Esophagus muscularis mucosa (tissue), 4 donors: ENCODE measurements at regions not wholly inside any gene's neighbourhood (a gene's known extent, or its start where the extent isn't known, plus 50 kb on each side); places are given as distances from the start of the nearest gene placed in this dataset.

ENCODE experiments used
- DNase-seq: peaks from one replicate; pipeline ENCODE4 v3.0.0-alpha.2; 2017; ENCODE audit errors: extremely low spot score
- H3K27ac ChIP-seq, 4 donors: fragments of 200-600 bp; sonication (generic); replicated peaks in 1 of 4; 1 replicate in 3 of 4; 2 replicates in 1 of 4; pipeline ENCODE4 v1.5.1; 2016 to 2019; ENCODE audit warnings: mild to moderate bottlenecking in 1 of 4
- H3K27me3 ChIP-seq, 4 donors: fragments of 200-600 bp; sonication (generic); one replicate each; pipeline versions ENCODE4 v1.5.1 to v1.6.0; 2016 to 2019
- H3K36me3 ChIP-seq, 4 donors: fragments of 200-600 bp; sonication (generic); one replicate each; pipeline ENCODE4 v1.5.1; 2016 to 2019
- H3K4me1 ChIP-seq, 4 donors: fragments of 200-600 bp; sonication (generic); one replicate each; pipeline ENCODE4 v1.5.1; 2016 to 2019
- H3K4me3 ChIP-seq, 4 donors: fragments of 200-600 bp; sonication (generic); 1 replicate in 2 of 4; 2 replicates in 2 of 4; pipeline ENCODE4 v1.5.1; 2016 to 2019; ENCODE audit warnings: mild to moderate bottlenecking in 4 of 4, moderate library complexity in 1 of 4
- H3K9me3 ChIP-seq, 4 donors: fragments of 200-600 bp; sonication (generic); 1 replicate in 3 of 4; 2 replicates in 1 of 4; pipeline ENCODE4 v1.5.1; 2016 to 2019
- EP300 ChIP-seq: sonication (generic); formaldehyde crosslinking; IDR thresholded peaks from one replicate; pipeline ENCODE4 v1.6.1; 2017; ENCODE audit warnings: antibody characterized with exemption
- POLR2A ChIP-seq: fragments of 450-650 bp; IDR thresholded peaks from one replicate; pipeline ENCODE4 v1.6.1; 2017; ENCODE audit warnings: antibody characterized with exemption, moderate library complexity, mild to moderate bottlenecking, low read depth
- POLR2AphosphoS5 ChIP-seq, 2 donors: sonication (generic); formaldehyde crosslinking; IDR thresholded peaks; one replicate each; pipeline ENCODE4 v1.6.1; 2017; ENCODE audit warnings: antibody characterized with exemption in 2 of 2
- WGBS: methylation state at CpG from one replicate; pipeline ENCODE4 v1.1.5; 2018; 5-methylcytosine and 5-hydroxymethylcytosine counted together
- intact Hi-C: fragments of 100-400 bp; cut with DNase I; formaldehyde crosslinking; loops from one replicate; pipeline ENCODE4 v1.15.1; 2023
- TF ChIP-seq, protein P1 (sequence below), 3 experiments: fragments of 200-600 bp in 2 of 3; fragments of 450-650 bp in 1 of 3; sonication (generic) in 2 of 3; IDR thresholded peaks; one replicate each; pipeline ENCODE4 v1.5.1; 2017 to 2019; ENCODE audit warnings: antibody characterized with exemption in 3 of 3, mild to moderate bottlenecking in 2 of 3, moderate library complexity in 1 of 3

GRCh38 chr2:53188851-53189510, 578.6 kb upstream of the CHAC2 start:
- H3K4me3 ChIP-seq, result no peak overlapping the region
- H3K36me3 ChIP-seq, result no peaks in the 10 kb centered on the region
- no peak for DNase-seq
- no peaks in the 10 kb centered on the region for H3K4me1 ChIP-seq
- H3K27ac ChIP-seq, result no peak overlapping the region
- TF ChIP-seq EP300, result no peak
- TF ChIP-seq, protein P1, sequence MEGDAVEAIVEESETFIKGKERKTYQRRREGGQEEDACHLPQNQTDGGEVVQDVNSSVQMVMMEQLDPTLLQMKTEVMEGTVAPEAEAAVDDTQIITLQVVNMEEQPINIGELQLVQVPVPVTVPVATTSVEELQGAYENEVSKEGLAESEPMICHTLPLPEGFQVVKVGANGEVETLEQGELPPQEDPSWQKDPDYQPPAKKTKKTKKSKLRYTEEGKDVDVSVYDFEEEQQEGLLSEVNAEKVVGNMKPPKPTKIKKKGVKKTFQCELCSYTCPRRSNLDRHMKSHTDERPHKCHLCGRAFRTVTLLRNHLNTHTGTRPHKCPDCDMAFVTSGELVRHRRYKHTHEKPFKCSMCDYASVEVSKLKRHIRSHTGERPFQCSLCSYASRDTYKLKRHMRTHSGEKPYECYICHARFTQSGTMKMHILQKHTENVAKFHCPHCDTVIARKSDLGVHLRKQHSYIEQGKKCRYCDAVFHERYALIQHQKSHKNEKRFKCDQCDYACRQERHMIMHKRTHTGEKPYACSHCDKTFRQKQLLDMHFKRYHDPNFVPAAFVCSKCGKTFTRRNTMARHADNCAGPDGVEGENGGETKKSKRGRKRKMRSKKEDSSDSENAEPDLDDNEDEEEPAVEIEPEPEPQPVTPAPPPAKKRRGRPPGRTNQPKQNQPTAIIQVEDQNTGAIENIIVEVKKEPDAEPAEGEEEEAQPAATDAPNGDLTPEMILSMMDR (IDR thresholded peaks at IDR 0.05), result no peak
- no peak for TF ChIP-seq POLR2A
- no peak for TF ChIP-seq POLR2AphosphoS5 (IDR thresholded peaks at IDR 0.05)
- intact Hi-C loops, result no loop called here
- 46% methylated on average over 7 of the region's 7 CpGs for WGBS
- H3K9me3 ChIP-seq, result no peaks in the 10 kb centered on the region
- no peaks in the 10 kb centered on the region for H3K27me3 ChIP-seq

GRCh38 chr2:53183581-53183980, 584.0 kb upstream of the CHAC2 start:
- intact Hi-C loops, result no loop called here
- TF ChIP-seq, protein P1 (IDR thresholded peaks at IDR 0.05), result no peak
- no peak for TF ChIP-seq POLR2A
- TF ChIP-seq POLR2AphosphoS5 (IDR thresholded peaks at IDR 0.05), result no peak
- no peak for TF ChIP-seq EP300

GRCh38 chr2:53182601-53183000, 585.0 kb upstream of the CHAC2 start:
- 89% methylated on average over 5 of the region's 5 CpGs for WGBS
- intact Hi-C loops, result no loop called here
- no peaks in the 10 kb centered on the region for H3K36me3 ChIP-seq

More at GRCh38 chr2:53183581-53183980, 584.0 kb upstream of the CHAC2 start:
- Histone ChIP-seq H3K4me1 (no peaks in the 10 kb centered on the region), H3K27ac (no peak overlapping the region), H3K27me3 (no peaks in the 10 kb centered on the region), H3K9me3 (no peaks in the 10 kb centered on the region), H3K4me3 (no peak overlapping the region), H3K36me3 (no peaks in the 10 kb centered on the region)
- DNase-seq, result no peak

GRCh38 chr2:53181759-53182158, 585.8 kb upstream of the CHAC2 start:
- no peaks in the 10 kb centered on the region for H3K27me3 ChIP-seq
- H3K4me3 ChIP-seq, result no peak overlapping the region
- no peak for DNase-seq
- TF ChIP-seq, protein P1 (IDR thresholded peaks at IDR 0.05), result no peak
- TF ChIP-seq EP300 (no peak), POLR2A (no peak), POLR2AphosphoS5 (IDR thresholded peaks at IDR 0.05) (no peak)
- no peak overlapping the region for H3K27ac ChIP-seq
- 84% methylated on average over 2 of the region's 2 CpGs for WGBS
- H3K9me3 ChIP-seq, result no peaks in the 10 kb centered on the region
- intact Hi-C loops, result no loop called here
- no peaks in the 10 kb centered on the region for H3K4me1 ChIP-seq
- H3K36me3 ChIP-seq, result no peaks in the 10 kb centered on the region

More at GRCh38 chr2:53182601-53183000, 585.0 kb upstream of the CHAC2 start:
- DNase-seq, result no peak
- H3K27me3 ChIP-seq, result no peaks in the 10 kb centered on the region
- H3K27ac ChIP-seq, result no peak overlapping the region
- no peak overlapping the region for H3K4me3 ChIP-seq
- TF ChIP-seq POLR2AphosphoS5 (IDR thresholded peaks at IDR 0.05) (no peak), POLR2A (no peak), EP300 (no peak)
- TF ChIP-seq, protein P1 (IDR thresholded peaks at IDR 0.05), result no peak
- H3K9me3 ChIP-seq, result no peaks in the 10 kb centered on the region
- no peaks in the 10 kb centered on the region for H3K4me1 ChIP-seq

GRCh38 chr2:53177327-53177726, 590.3 kb upstream of the CHAC2 start:
- TF ChIP-seq POLR2A (no peak), EP300 (no peak), POLR2AphosphoS5 (IDR thresholded peaks at IDR 0.05) (no peak)
- TF ChIP-seq, protein P1 (IDR thresholded peaks at IDR 0.05), result no peak
- no peak for DNase-seq
- H3K4me1 ChIP-seq, result no peaks in the 10 kb centered on the region
- WGBS, result 8% methylated on average over 1 of the region's 1 CpG
- H3K4me3 ChIP-seq, result no peak overlapping the region
- H3K36me3 ChIP-seq, result no peaks in the 10 kb centered on the region
- no peaks in the 10 kb centered on the region for H3K27me3 ChIP-seq
- no peaks in the 10 kb centered on the region for H3K9me3 ChIP-seq
- H3K27ac ChIP-seq, result no peak overlapping the region
- intact Hi-C loops, result no loop called here
